Glomerular visceral epithelial cell (primary cell): ENCODE measurements at regions not wholly inside any gene's neighbourhood (a gene's known extent, or its start where the extent isn't known, plus 50 kb on each side); places are given as distances from the start of the nearest gene placed in this dataset.
"Not testable (repeated sequence)": the region's sequence is repeated elsewhere in the genome, so short reads cannot be mapped to it uniquely, and the experiment has no call there.

Experiments
- DNase-seq: peaks from one replicate; pipeline ENCODE4 v3.0.0-alpha.2; 2016; ENCODE audit errors: extremely low spot score

GRCh38 chr16:60013076-60013475, 1279.0 kb upstream of the GOT2 start:
- DNase-seq: no peak

GRCh38 chr16:60001523-60001922, 1267.4 kb upstream of the GOT2 start:
- no peak for DNase-seq

DNA sequence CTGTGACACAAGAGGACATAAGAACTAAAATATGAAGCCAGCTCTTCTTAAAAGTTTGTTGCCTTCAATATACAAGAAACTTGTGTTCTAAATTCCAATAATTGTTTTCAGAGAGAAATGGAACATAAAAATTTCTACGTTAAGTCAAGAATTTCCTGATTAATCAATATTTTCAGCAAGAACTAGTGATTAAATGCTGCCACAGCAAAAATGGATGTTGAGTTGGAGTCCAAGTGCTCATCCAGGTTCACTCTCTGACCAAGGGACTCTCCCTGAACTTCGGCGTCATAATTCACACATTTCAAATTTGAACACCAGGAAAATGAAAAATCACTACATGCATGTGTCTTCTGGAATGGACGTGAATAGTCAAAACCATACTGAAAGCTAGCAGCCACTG, 1263.6 kb upstream of the GOT2 start:
- no peak for DNase-seq

- DNase-seq: no peak
Measured at GRCh38 chr16:59993101-59993500, 1259.0 kb upstream of the GOT2 start.

GRCh38 chr16:59991171-59991570, 1257.1 kb upstream of the GOT2 start:
- DNase-seq: no peak

DNA sequence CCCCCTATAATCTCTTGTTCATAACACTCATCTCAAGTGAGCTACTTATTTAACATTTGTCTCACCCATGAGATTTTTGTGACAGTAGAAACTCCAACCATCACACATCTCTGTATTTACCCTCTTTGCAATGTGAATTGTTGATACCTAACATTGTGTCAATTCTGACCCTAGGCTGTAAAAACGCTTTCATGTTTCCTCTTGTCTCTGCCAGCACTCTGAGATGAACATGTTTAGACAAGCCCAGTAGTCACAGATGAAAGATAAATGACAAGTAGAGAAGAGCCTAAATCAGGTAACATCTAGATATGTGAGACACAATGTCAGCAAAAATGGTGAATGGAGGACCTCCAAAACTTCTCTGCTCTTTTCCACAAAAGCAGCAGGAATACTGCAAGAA, 1254.5 kb upstream of the GOT2 start:
- DNase-seq: no peak

GRCh38 chr16:59975953-59976352, 1241.8 kb upstream of the GOT2 start:
- no peak for DNase-seq

GRCh38 chr16:59973966-59974365, 1239.8 kb upstream of the GOT2 start:
- no peak for DNase-seq

DNA sequence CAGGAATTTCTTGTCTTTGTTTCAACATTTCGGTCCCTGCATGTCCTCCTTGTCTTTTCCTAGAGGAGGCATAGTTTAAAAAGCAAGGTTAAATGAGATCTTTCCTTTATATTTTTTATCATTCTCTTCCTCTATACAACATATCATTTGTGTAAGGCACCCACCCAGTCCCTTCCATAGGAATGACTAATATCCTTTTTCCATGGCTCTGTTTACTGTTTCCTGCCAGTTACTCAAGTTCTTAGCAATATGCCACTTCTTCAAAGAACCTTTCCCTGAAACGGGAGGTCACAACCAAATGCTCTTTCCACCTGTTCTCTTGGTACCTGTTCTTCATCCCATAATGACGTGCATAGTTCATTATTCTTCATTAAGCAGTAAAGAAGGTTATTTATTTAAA, 1237.1 kb upstream of the GOT2 start:
- no peak for DNase-seq

GRCh38 chr16:59964232-59964924, 1230.3 kb upstream of the GOT2 start:
- DNase-seq: no peak

DNA sequence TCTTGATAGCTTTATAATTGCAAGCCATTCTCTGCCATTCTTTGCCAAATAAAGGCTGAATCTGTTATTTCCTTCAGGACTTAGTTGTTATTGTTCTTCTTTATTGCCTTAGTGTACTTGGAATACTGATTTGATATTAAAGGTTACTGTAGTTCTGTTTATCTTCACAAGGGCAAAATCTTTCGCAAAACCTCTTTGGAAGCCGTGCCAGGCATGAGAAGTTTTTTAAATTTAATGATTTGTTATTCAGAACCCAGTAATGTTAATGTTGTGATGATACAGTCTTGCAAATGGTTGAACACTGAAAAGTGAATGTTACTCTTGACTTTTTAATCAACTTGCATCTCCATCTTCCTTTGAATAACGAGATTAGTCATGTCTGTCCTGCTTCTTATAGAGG, 1225.2 kb upstream of the GOT2 start:
- DNase-seq: no peak

GRCh38 chr16:59950431-59950830, 1216.3 kb upstream of the GOT2 start:
- no peak for DNase-seq

- DNase-seq: not testable (repeated sequence)
Measured at GRCh38 chr16:59944041-59944440, 1209.9 kb upstream of the GOT2 start.

DNA sequence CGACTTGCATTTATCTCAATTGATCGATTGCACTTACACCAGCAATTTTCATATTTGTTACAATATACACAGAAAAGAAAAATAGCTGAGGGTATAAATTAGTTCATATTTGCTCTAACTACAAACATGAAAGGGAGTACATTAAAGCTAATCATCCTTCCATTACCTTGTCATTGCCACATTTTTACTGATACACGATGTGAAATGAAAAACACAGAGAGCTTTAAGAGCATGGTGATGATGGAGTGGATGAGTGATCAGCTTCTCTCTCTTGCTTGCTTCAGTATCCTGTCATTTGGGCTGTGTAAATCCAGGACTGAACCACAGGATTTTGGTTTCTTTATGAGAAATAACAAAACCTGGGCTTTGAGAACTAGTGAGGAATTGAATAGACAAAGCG, 1207.5 kb upstream of the GOT2 start:
- no peak for DNase-seq

GRCh38 chr16:59920054-59920453, 1185.9 kb upstream of the GOT2 start:
- no peak for DNase-seq

GRCh38 chr16:59913666-59914065, 1179.5 kb upstream of the GOT2 start:
- no peak for DNase-seq

DNA sequence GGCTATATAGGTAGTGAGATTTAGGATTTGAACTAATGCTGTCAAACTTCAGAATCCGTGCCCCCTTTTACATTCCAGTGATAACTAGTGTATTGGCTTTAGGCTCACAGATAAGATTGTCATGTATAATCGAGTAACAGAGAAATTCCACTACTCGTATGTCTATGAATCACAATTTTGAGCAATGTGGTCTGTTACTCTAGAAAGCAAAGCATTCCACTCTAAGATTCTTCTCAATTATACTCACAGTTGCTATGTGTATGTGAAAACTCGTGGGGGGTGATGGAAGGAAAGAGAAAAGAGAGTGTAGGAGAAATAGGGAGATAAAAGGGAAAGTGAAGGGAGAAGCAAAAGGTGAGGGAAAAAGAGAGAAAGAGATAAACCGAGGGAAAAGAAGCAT, 1175.1 kb upstream of the GOT2 start:
- DNase-seq: no peak

GRCh38 chr16:59907611-59908010, 1173.5 kb upstream of the GOT2 start:
- DNase-seq: no peak

DNA sequence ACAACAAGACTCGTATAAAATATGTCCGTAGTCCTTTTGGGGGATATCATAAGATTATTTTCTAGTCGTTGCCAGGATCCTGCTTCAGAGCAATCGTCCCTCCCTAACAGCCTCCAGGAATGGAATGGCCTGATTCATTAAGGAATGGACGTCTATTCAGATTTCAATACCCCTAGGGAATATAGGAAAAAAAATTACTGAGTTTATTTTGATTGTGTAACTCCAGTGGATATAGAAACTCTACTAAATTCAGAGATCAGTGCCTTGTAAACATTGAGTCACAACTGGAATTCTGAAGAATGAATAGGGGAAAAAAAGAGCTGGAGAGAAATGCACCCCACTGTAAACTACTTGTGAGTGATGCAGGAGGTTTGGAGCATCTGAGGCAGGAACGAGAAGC, 1171.5 kb upstream of the GOT2 start:
- no peak for DNase-seq

DNA sequence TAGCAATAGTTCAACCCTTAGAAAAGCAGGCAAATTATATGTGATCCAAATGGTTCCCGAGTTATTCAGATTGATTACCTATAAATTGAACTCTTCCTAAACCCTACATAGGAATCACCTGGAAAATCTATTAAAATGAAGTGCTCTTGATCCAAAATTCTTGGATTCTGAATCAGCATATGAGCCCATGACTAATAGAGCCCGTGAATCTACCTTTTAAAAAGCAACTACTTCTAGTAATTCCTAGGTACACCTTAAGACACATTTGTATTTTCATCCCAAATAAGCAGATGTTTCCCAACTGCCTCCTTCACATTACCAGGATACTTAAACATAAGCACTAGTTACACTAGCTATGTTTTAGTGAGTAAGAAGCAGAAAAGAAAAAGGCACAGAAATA, 1171.0 kb upstream of the GOT2 start:
- DNase-seq: no peak

DNA sequence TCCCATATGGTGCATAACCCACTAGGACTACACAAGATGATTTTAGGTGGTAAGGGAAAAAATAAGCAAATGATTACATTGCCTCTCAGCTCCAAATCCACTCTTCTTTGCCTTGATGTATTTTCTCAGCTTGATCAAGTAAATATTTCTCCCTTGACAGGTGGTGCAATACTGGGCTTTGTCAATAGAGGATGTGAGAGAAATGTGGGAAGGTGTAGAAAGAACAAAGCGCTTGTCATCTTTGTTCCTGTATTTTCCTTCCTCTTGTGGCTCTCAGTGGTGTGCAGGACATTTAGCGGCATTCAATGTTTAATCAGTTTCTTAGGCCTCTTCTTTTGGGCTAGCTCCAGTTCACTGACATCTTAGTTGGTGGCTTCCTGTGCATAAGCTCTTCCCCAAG, 1165.8 kb upstream of the GOT2 start:
- no peak for DNase-seq

- DNase-seq: no peak
Measured at GRCh38 chr16:59892376-59892775, 1158.3 kb upstream of the GOT2 start.

- DNase-seq: no peak
Measured at GRCh38 chr16:59887856-59888255, 1153.7 kb upstream of the GOT2 start.

GRCh38 chr16:59886021-59886420, 1151.9 kb upstream of the GOT2 start:
- DNase-seq: no peak
